ENCODE measurements at regions not wholly inside any gene's neighbourhood (a gene's known extent, or its start where the extent isn't known, plus 50 kb on each side); places are given as distances from the start of the nearest gene placed in this dataset.
"Not testable (repeated sequence)": the region's sequence is repeated elsewhere in the genome, so short reads cannot be mapped to it uniquely, and the experiment has no call there.

- Histone ChIP-seq H3K4me3 (ENCODE audit: low read depth, low read length) (no peak overlapping the region), H3K27me3 (ENCODE audit: control insufficient read depth, insufficient read depth, low read length) (no peaks in the 10 kb centered on the region), H3K27ac (ENCODE audit: low read depth, low read length) (no peak overlapping the region), H3K9me3 (ENCODE audit: control insufficient read depth, insufficient read depth, low read length) (no peaks in the 10 kb centered on the region)
- TF ChIP-seq, protein P1, sequence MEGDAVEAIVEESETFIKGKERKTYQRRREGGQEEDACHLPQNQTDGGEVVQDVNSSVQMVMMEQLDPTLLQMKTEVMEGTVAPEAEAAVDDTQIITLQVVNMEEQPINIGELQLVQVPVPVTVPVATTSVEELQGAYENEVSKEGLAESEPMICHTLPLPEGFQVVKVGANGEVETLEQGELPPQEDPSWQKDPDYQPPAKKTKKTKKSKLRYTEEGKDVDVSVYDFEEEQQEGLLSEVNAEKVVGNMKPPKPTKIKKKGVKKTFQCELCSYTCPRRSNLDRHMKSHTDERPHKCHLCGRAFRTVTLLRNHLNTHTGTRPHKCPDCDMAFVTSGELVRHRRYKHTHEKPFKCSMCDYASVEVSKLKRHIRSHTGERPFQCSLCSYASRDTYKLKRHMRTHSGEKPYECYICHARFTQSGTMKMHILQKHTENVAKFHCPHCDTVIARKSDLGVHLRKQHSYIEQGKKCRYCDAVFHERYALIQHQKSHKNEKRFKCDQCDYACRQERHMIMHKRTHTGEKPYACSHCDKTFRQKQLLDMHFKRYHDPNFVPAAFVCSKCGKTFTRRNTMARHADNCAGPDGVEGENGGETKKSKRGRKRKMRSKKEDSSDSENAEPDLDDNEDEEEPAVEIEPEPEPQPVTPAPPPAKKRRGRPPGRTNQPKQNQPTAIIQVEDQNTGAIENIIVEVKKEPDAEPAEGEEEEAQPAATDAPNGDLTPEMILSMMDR (IDR thresholded peaks at IDR 0.05; ENCODE audit: low read depth, low read length): no peak
- ChIA-PET POLR2A (no interaction called here), CTCF (no interaction called here)
- DNase-seq (ENCODE audit: low read depth, low spot score): no peak
Observed at GRCh38 chr4:177185579-177185978, 124.1 kb upstream of the NEIL3 start.

- ChIA-PET CTCF (no interaction called here), POLR2A (no interaction called here)
- H3K9me3 ChIP-seq (ENCODE audit: control insufficient read depth, insufficient read depth, low read length): no peaks in the 10 kb centered on the region
- DNase-seq (ENCODE audit: low read depth, low spot score): peak; percentile 33
- TF ChIP-seq, protein P1 (IDR thresholded peaks at IDR 0.05; ENCODE audit: low read depth, low read length): no peak
- H3K27ac ChIP-seq (ENCODE audit: low read depth, low read length): no peak overlapping the region
- H3K4me3 ChIP-seq (ENCODE audit: low read depth, low read length): no peak overlapping the region
- no peaks in the 10 kb centered on the region for H3K27me3 ChIP-seq (ENCODE audit: control insufficient read depth, insufficient read depth, low read length)
Observed at GRCh38 chr4:177187371-177187770, 122.3 kb upstream of the NEIL3 start.

- ChIA-PET POLR2A (no interaction called here), CTCF (no interaction called here)
- Histone ChIP-seq H3K27ac (ENCODE audit: low read depth, low read length) (no peak overlapping the region), H3K4me3 (ENCODE audit: low read depth, low read length) (no peak overlapping the region), H3K9me3 (ENCODE audit: control insufficient read depth, insufficient read depth, low read length) (peaks cover 8% of the 10 kb centered on the region; the same call in 1 of the 2 replicates), H3K27me3 (ENCODE audit: control insufficient read depth, insufficient read depth, low read length) (no peaks in the 10 kb centered on the region)
- TF ChIP-seq, protein P1 (IDR thresholded peaks at IDR 0.05; ENCODE audit: low read depth, low read length): no peak
- no peak for DNase-seq (ENCODE audit: low read depth, low spot score)
Observed at GRCh38 chr4:177190995-177191580, 118.6 kb upstream of the NEIL3 start.

GRCh38 chr4:177191586-177191985 is 118.1 kb upstream of the NEIL3 start:
- Histone ChIP-seq H3K27ac (ENCODE audit: low read depth, low read length) (no peak overlapping the region), H3K27me3 (ENCODE audit: control insufficient read depth, insufficient read depth, low read length) (no peaks in the 10 kb centered on the region), H3K4me3 (ENCODE audit: low read depth, low read length) (no peak overlapping the region), H3K9me3 (ENCODE audit: control insufficient read depth, insufficient read depth, low read length) (peaks cover 8% of the 10 kb centered on the region; the same call in 1 of the 2 replicates)
- TF ChIP-seq, protein P1 (IDR thresholded peaks at IDR 0.05; ENCODE audit: low read depth, low read length): no peak
- CTCF ChIA-PET: no interaction called here
- POLR2A ChIA-PET: no interaction called here
- no peak for DNase-seq (ENCODE audit: low read depth, low spot score)

- H3K4me3 ChIP-seq (ENCODE audit: low read depth, low read length): no peak overlapping the region
- no peak for DNase-seq (ENCODE audit: low read depth, low spot score)
- TF ChIP-seq, protein P1 (IDR thresholded peaks at IDR 0.05; ENCODE audit: low read depth, low read length): no peak
- POLR2A ChIA-PET: no interaction called here
- H3K9me3 ChIP-seq (ENCODE audit: control insufficient read depth, insufficient read depth, low read length): peaks cover 8% of the 10 kb centered on the region; the same call in 1 of the 2 replicates
- CTCF ChIA-PET: no interaction called here
- H3K27me3 ChIP-seq (ENCODE audit: control insufficient read depth, insufficient read depth, low read length): no peaks in the 10 kb centered on the region
- no peak overlapping the region for H3K27ac ChIP-seq (ENCODE audit: low read depth, low read length)
Observed at GRCh38 chr4:177191991-177192390, 117.7 kb upstream of the NEIL3 start.

DNA sequence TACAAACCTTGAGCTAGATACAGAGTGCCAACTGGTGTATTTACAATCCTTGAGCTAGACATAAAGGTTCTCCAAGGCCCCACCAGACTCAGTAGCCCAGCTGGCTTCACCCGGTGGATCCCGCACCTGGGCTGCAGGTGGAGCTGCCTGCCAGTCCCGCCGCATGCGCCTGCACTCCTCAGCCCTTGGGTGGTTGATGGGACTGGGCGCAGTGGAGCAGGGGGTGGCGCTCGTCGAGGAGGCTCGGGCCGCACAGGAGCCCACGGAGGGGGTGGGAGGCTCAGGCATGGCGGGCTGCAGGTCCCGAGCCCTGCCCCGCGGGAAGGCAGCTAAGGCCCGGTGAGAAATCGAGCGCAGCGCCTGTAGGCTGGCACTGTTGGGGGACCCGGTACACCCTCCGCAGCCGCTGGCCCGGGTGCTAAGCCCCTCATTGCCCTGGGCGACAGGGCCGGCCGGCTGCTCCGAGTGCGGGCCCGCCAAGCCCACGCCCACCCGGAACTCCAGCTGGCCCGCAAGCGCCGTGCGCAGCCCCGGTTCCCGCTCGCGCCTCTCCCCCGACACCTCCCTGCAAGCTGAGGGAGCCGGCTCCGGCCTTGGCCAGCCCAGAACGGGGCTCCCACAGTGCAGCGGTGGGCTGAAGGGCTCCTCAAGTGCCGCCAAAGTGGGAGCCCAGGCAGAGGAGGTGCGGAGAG is 116.5 kb upstream of the NEIL3 start:
- H3K9me3 ChIP-seq (ENCODE audit: control insufficient read depth, insufficient read depth, low read length); POLR2A ChIA-PET; H3K4me3 ChIP-seq (ENCODE audit: low read depth, low read length); H3K27me3 ChIP-seq (ENCODE audit: control insufficient read depth, insufficient read depth, low read length); H3K27ac ChIP-seq (ENCODE audit: low read depth, low read length); DNase-seq (ENCODE audit: low read depth, low spot score): not testable (repeated sequence)
- CTCF ChIA-PET: interaction anchor here (1.0 kb wide), 1 partner anchor 15 kb away, joined by 5 read pairs; no protein-coding TSS in a partner anchor

Measured in AG04450 (cell line).